ENCODE measurements at regions not wholly inside any gene's neighbourhood (a gene's known extent, or its start where the extent isn't known, plus 50 kb on each side); places are given as distances from the start of the nearest gene placed in this dataset.

DNA sequence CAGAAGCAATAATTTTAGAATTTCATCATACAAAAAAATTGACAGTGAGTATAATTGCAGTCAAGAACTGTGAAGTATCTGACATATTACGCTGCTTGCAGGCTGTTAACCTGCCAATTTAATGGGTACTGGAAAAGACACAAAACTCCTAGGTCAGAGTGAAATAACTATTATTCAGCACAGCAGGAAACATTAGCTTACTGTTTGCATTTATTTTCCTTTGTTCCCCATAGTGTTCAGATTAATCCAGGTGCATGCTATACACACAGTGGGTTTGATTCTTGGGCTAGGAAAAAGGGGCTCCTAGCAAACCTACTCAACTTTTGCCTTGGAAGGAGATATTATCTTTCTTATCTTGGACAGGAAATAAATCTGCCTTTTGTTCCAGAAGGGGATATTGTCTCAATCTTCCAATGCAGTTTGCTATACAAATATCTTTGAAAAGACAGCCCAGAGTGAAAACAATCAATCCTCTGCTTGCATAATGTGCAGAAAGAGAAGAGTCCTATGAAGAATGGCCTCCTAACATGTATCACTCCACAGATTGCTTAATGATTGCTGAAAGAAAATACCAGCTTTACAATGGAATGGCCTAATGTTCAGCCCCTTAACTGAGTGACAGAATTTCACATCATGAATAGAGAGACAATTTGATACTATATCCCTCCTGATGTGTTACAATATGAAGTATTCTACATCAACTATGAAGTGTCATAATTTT is 443.4 kb downstream of the TBC1D4 start:
- DNase-seq, result no peak

DNA sequence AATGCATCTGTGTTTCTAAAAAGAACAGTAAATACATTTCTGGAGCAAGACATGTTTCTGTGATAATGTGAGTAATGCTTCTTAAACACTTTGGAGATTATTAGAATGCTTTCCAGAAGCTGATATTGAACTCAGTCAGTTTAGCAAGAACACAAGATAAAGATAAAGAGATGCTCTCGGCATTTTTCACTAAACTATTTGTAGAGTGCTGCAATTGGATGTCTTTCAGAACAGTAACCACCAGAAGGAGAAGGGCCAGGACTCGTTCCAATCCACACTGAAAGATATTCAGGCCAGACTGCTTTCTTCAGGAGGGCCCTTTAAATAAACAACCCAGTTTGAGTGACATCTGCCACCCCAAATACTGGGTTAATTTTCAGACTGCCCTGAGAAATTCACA is 456.0 kb downstream of the TBC1D4 start:
- DNase-seq, result no peak

DNA sequence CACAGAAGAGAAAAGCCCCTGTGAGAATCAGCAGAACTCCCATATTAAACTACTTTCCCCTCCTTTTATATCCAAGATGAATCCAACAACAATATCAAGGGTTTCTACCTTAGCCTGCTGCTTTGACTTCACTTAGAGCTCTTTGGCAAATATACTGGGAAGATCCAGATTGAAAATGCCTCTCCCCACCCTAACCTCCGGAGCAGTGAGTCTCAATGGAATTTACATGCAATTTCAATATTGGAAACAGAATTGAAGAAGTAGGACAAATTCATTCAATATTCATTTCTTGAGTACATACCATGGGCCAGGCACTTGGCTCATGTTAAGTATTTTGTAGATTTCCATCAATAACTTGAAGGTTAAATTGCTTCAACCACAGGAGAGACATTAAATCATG is 457.4 kb downstream of the TBC1D4 start:
- no peak for DNase-seq

DNA sequence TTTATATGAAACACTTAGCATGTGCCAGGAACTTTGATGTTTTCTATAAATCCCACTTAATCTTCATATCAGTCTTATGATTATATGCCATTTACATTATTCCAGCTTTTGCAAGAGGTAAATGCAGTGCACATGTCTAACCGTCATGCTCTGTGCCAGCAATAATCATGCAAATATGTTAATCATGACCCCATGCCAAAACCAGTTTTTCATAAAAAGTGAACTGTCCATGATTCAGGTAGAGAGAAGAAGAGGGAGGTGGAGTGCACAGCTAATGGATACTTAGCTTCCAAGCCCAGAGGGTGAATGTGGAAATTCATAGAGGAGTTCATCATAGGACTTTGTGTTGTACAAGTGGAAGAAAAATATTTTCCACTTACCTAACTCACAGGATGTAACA is 458.4 kb downstream of the TBC1D4 start:
- DNase-seq, result no peak

DNA sequence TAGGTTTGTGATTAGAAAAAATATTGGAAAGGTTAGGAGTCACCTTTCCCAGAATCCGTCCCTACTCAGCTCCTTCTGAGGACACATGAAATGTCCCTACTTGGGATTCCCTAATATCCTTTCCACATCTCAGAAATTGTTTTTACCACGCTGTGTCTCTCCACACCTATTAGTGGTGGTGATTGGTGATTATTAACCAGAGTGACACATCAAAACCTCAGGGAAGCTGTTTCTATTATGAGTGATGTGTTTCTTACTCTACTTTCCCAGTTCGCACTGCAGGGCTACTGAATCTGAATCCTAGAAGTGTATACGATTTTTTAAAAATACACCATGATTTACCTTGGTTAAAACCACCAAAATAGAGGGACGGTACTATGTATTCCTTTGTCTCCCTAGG is 460.8 kb downstream of the TBC1D4 start:
- DNase-seq, result no peak

DNA sequence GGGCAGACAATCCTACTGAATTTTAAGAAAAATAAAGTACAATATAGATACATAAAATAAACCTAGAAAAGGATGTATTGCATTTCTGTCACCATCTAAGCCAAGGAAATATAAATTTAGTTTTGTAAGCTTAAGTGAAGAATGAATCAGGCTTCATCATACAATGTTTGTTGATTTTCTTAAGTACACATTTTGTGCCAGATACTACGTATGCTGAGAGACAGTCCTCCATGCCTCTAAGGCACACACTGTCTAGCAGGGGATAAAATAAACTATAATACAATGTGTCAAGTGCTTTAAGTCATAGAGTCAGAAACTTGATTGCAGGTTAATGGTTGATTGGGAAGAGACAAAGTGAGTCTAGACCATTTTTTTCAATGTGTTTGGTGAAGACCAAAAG is 465.7 kb downstream of the TBC1D4 start:
- no peak for DNase-seq

DNA sequence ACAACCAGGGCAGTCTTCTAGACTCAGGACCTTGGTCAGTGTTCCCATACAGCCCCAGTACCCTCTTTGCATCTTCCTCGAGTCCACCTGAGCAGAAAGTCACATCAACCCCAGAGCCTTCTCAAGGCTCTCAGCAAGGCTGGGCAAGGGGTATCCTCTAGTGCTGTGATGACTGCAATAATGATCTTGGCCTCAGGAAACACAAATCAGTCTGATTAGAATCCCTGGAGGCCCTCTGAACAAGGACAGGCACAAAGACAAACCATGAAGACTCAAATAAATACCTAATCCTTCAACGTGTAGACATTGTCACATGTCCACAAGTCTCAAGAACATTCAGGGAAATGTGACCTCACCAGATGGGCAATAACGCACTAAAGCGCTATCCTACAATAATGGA is 468.2 kb downstream of the TBC1D4 start:
- DNase-seq, result no peak

DNA sequence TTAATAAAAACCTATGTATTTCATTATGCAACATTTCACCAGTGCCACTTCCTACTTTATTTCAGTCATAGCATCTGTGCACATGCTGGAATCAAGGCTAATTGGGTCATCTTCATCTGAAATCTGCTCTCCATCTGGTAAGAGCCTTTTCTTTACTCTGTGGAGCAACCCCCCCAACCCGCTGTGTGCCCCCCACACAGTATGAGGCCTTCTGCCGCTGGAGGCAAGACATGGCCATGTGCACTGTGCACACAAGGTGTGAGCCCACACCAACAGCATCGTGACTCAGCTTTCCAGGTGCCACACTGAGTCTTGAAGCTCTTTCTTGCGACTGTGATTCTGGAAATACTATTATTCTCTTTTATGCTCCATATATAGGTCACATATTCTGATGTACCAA is 471.0 kb downstream of the TBC1D4 start:
- DNase-seq, result no peak

DNA sequence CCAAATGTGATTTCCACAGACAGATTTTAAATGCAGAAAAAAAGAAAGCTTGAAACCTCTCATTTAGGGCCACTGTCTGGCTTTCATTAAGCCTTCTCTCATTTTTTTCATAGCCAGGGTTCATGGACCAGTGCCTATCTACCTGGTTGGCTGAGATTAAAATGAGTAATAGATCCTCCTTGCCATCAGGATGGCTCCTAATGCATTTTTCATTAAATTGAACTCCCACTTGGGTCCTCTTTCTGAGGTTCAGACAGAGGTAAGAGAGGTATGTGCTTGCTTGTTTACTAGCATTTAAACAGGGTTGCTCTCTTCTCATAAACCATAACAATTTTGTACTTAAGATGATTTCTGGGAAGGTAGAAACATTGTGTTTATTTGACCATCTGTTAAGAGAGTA is 473.0 kb downstream of the TBC1D4 start:
- no peak for DNase-seq

DNA sequence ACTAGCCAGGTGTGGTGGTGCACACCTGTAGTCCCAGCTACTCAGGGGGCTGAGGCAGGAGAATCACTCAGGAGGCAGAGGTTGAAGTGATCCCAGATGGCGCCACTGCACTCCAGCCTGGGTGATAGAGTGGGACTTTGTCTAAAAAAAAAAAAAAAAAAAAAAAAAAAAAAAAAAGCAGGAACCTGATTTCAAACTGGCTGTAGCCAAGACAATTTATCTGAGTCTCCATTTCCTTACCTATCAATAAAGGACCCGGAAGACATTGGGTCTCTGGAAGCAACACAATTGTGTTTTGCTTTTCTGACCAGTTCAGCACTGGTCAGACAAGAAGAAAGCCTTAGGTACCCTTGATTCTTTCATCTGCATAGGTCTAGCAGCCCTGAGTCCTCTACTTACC is 491.0 kb downstream of the TBC1D4 start:
- DNase-seq, result no peak

DNA sequence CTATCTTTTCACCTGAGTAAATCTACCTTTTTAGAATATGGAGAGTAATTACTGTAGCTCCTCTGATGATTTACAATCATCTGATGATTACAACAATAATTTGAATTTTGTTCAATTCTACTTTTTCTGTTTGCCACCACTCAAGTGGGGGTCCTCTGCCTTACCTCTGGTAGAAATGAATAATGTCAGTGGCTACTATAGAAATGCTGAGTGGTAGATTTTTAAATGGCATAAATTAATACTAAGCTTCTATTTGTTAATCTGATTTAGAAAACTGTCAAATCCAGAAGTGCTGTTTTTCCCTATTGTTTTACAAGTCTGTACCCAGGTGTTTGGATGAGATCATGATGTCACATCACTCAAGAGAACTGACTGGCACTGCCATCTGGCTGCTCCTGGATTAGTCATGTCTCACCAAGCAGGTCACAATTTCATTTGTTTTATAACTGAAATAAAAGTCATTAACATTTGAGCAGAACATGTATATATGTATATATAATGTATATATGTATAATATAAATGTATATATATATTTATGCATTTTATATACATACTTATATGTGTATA is 494.8 kb downstream of the TBC1D4 start:
- DNase-seq, result no peak

DNA sequence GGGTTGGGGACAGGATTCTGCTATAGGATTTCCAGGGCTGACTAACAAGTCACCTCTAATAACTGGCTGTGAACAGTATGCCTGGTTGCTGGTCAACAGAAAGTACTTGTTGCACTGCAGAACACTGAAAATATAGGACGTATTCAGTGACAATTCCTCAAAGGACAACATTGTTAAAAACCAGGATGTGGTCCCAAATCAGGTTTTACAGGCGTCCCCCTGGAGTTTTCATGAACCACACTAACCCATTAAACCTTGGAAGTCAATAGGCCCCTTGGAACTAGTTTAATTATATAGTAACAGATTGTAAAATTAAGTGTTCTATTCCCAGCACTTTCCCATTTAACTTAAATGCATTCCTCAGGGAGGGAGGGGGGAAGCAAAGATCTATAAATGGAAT is 495.4 kb downstream of the TBC1D4 start:
- no peak for DNase-seq

DNA sequence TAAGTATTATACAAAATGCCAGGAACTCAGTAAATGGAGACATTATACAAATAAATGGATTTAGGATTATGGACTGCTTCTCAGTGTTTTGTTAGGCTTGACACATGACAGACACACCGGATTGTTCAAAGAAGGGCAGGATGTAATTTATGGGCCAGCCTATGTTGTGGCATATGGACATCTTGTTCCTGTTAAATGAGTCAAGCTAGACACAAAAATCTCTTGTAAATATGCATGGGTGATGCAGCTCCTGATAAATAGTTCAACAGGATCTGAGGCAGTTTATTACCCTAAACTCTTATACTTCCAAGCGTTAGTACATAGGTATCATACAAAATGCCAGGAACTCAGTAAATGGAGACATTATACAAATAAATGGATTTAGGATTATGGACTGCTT is 502.3 kb downstream of the TBC1D4 start:
- DNase-seq, result no peak

DNA sequence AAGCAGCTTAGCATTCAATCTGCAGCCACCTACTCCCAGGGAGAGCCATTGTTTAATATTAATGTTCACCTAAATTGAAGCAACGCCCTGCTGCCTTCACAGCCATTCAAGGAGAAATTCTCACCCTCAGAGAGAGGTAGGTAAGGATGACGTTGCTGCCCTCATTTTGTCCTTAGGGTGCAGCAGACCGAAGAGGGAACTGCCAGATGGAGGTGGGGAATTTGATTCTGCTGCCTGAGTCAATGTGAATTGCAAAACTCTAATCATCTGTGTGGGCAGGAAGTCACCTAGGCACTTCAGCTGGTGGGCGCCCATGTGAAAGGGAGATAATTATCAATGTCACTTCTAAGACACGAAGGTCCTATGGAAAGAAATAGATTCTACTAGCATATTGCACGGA is 503.4 kb downstream of the TBC1D4 start:
- no peak for DNase-seq

DNA sequence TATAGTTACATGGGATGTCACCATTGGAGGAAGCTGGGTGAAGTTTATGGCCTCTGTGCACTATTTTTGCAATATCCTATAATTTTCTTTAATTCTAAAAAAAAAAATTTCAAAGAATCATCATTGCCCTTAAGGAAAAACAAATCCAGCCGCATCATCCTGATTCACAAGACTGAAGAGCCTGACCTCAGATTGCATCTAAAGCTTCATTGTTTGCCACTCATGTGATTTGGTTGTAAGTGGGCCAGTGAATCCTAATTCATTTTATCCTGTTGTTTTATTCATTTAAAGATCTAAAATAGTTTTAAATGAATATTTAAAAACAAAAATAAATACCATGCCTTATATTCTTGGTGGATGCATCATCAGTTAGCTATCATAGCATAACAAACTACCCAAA is 504.5 kb downstream of the TBC1D4 start:
- no peak for DNase-seq

DNA sequence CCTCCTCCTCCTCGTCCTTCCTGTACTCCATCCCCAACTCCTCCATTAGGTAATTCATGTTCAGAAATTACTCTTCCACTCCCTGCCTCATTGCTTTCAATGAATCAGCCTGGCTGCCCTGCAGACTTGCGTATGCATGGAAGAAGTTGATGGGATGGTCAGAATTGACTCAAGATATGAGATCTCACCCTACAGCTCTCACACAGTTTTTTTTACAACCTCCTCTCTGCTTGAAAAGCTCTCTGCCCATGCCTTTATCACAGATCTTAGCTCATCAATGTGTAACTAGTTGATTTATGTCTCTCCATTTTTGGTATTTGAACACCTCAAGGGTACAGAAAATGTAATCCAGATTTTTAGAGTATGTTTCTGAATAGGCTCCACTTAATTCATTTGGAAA is 506.9 kb downstream of the TBC1D4 start:
- no peak for DNase-seq

DNA sequence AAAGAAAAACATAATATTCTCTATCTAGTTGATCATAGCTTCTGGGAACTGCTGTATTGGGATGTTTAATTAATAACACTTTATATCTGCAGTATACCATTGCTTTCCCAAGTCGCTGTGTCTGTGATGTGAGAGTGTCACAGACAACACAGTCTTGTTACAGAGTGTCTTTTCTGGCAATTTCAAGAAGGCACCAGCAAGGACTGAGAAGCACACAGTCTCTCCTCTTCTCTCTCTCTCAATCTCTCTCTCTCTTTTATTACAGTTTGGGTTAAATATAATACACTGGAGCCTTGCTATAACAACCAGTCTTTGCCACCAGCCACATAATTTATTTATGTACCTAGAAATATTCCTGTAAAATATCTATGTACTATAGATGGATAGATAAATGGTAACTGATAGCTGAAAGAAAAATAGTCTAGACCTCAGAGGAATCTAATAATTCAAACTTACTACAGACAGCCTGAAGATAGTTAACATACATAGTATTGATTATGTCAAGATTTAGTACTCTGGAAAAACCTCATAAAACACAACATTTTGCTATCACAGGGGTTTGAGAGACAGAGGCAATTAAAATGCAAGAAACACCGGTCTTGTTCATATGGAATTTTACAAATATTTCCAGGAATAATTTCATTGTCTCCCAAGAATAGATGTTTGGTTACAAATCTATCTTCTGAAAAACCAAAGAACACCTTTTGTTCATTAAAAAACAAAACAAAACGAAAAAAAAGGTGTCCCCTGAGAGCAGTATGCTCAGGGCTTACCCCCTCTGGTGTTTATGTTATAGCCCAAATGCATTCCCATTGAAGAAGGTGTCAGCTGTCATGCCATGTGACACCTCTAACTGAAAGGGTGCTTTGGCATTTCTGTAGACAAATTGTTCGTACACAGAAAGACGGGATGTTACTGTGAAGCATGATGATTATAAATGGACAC is 507.8 kb downstream of the TBC1D4 start:
- no peak for DNase-seq

DNA sequence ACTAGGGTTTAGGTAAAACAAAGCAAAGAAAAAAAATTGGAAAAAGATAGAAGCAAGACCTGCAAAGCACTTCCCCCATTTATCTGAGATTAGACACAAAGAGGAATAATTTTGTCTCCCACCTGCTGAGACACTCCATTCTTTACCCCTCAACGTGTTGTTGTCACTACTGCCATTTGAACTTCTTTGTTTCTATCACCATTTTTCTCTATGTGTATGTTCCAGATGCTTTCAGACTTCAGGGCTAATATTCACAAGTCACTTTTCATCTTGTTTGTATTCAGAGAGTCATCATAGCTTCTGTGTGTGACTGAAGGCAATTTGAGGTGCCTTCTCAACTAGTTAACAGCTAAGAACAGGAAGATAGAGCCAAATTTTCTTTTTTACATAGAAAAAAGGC is 512.5 kb downstream of the TBC1D4 start:
- DNase-seq, result no peak

DNA sequence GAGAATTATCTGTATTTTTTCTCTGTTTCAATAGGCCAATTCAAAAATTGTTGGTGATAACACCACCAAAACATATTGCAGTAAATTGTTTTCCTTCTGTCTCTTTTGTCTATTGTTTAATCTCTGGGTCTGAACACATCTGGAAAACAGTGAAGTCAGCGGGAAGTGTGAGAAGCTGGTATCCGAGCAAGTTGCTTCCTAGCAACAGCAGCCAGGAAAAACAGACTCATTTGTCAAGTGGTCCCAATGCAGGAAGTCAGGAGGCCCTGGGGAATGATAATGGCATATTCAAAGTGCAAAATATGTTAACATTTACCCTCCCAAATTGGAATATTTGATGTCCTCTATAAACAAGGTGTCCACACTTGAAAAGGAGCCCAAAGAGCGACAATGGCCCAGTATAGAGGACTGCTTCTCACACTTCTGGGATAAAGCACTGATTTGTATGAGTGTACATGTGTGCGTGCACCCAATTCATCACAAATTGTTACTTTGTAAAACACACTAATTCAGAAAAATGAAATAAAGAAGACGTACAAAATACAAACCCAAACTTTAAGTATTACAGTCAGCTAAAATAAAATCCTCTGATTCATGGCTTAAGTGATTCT is 515.0 kb downstream of the TBC1D4 start:
- DNase-seq, result no peak

DNA sequence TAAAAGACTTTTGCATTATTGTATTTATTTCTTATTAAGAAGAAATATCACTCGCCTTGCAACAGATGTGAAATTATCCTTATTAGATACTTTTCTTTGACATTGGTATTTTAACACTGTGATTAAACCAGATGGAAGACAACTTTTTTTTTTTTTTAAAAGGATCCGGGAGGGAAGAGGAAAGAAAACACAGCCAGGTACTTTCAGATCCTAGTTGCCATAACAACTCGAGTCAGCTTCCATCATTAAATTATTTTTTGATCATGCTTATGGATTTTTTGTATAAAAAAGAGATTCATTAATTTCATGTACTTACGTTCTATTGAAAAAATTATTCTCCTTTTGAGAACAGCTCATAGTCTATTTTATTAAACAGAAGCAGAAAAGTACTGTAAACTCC is 515.7 kb downstream of the TBC1D4 start:
- no peak for DNase-seq

DNA sequence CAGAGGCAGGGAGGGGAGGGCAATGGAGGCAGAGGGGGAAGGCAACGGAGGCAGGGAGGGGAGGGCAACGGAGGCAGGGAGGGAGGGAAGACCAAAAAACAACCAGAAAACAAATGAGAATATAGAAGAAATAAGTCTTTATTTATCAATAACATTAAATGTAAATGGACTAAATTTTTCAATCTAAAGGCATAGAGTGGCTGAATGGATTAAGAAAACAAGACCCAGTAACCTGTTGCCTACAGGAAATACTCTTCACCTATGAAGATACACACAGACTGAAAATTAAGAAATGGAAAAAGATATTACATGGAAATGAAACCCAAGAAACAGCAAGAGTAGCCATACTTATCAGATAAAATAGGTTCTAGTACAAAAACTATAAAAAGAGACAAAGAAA is 536.3 kb downstream of the TBC1D4 start:
- DNase-seq, result no peak

DNA sequence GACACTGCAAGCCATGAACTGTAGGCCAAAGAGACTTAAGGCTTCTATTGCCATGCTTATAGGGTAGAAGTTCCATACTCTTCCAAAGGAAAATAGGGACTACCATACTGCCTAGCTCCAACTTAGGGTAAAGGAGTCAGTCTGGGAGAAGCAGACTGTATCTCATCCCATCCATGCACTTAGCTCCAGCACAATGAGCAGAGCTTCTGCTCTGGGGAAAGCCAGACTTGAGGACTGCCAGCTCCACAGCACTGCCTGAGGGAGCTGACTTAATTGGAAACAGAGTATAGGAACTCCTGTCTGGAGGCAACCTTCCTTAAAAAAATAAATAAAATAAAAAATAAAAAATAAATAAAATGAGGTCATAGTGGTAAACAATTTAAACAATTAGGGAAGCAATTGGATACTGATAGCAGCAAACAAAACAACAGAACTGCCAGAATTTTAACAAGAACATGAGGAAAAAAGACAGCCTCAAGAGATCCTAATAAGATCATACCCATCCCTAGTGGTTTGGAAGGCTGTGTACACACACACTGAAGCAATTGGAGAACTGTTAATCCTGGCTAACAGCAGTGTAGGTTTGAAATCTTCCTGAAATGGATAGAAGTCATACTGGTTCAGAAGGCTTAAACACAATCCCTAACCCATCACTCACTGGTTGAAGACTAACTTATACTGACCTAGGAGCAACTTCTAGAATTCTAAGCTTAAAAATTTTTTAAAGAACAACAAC is 550.1 kb downstream of the TBC1D4 start:
- DNase-seq, result no peak

Measured in CD4-positive, alpha-beta T cell treated with Interleukin-15 for 1 hour (primary cell).